Peyer's patch (tissue), 4 donors: ENCODE measurements at regions not wholly inside any gene's neighbourhood (a gene's known extent, or its start where the extent isn't known, plus 50 kb on each side); places are given as distances from the start of the nearest gene placed in this dataset.

Experiments used
- CTCF ChIP-seq, 6 experiments: fragments of 450-650 bp in 4 of 6; fragments of 200-600 bp in 2 of 6; sonication (generic) in 1 of 6; IDR thresholded peaks; one replicate each; pipeline ENCODE4 v1.5.1; 2017 to 2019; ENCODE audit warnings: antibody characterized with exemption in 6 of 6, mild to moderate bottlenecking in 3 of 6, moderate library complexity in 1 of 6
- POLR2A ChIP-seq, 2 donors: fragments of 450-650 bp; IDR thresholded peaks; one replicate each; pipeline ENCODE4 v1.5.1; 2017; ENCODE audit warnings: antibody characterized with exemption in 2 of 2, mild to moderate bottlenecking in 2 of 2, moderate library complexity in 2 of 2

- TF ChIP-seq POLR2A (IDR thresholded peaks at IDR 0.05) (no peak), CTCF (IDR thresholded peaks at IDR 0.05) (no peak)
Measured at GRCh38 chr13:107770541-107770940, 444.8 kb downstream of the LIG4 start.
